Adrenal gland (tissue), 5 donors: ENCODE measurements at regions not wholly inside any gene's neighbourhood (a gene's known extent, or its start where the extent isn't known, plus 50 kb on each side); places are given as distances from the start of the nearest gene placed in this dataset.

Experiments used
- POLR2A ChIP-seq, 2 donors: fragments of 450-650 bp; IDR thresholded peaks; one replicate each; pipeline ENCODE4 v1.6.1; 2017; ENCODE audit warnings: antibody characterized with exemption in 2 of 2, mild to moderate bottlenecking in 2 of 2, moderate library complexity in 1 of 2
- TF ChIP-seq, protein P1 (sequence below), 6 experiments: fragments of 450-650 bp in 4 of 6; fragments of 200-600 bp in 2 of 6; sonication (generic) in 1 of 6; IDR thresholded peaks; 1 replicate in 5 of 6; 2 replicates in 1 of 6; pipeline versions ENCODE4 v1.5.1 to v1.8.0; 2016 to 2021; ENCODE audit warnings: antibody characterized with exemption in 6 of 6, mild to moderate bottlenecking in 2 of 6, moderate library complexity in 1 of 6
- donor health status: DM: no; HTN: no; CAD: no.

DNA sequence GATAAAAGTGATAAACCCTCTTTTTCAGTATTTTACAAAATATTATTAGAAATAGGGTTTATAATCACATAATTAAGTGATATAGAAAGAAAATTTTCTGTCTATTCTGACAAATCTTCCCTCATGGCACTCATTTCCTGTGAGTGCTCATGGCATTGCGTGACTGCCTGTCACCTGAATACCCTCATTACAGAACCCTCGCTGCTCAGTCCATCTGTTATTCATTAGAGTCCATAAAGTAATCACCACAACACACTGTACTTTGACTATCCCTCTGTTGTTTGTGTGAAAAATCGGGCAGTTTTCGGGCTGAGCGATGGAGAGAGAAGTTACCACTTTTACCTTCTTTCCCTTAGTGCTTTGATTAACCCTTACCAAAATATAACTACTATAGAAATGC lies 100.4 kb upstream of the BRINP3 start:
- TF ChIP-seq, protein P1, sequence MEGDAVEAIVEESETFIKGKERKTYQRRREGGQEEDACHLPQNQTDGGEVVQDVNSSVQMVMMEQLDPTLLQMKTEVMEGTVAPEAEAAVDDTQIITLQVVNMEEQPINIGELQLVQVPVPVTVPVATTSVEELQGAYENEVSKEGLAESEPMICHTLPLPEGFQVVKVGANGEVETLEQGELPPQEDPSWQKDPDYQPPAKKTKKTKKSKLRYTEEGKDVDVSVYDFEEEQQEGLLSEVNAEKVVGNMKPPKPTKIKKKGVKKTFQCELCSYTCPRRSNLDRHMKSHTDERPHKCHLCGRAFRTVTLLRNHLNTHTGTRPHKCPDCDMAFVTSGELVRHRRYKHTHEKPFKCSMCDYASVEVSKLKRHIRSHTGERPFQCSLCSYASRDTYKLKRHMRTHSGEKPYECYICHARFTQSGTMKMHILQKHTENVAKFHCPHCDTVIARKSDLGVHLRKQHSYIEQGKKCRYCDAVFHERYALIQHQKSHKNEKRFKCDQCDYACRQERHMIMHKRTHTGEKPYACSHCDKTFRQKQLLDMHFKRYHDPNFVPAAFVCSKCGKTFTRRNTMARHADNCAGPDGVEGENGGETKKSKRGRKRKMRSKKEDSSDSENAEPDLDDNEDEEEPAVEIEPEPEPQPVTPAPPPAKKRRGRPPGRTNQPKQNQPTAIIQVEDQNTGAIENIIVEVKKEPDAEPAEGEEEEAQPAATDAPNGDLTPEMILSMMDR (IDR thresholded peaks at IDR 0.05), result no peak
- no peak for TF ChIP-seq POLR2A (IDR thresholded peaks at IDR 0.05)
